HCT116 (cell line): ENCODE measurements at regions not wholly inside any gene's neighbourhood (a gene's known extent, or its start where the extent isn't known, plus 50 kb on each side); places are given as distances from the start of the nearest gene placed in this dataset.

Experiments
- ATAC-seq: fragments of 200-7000 bp; cut with Tn5 transposase; 2 replicates; pipeline ENCODE4 v1.9.1; 2020; ENCODE audit warnings: mild to moderate bottlenecking, moderate library complexity
- BruUV-seq: library from RNA; stranded (reverse); fragments of 400-500 nt; replicated peaks from 2 replicates; lab custom pipeline; 2021; lab: Mats Ljungman, UMichigan
- CTCF ChIA-PET: fragments of 300-600 bp; sonication (Branson Sonifier 250); formaldehyde crosslinking; loops from one replicate; lab custom pipeline; 2021; ENCODE audit warnings: antibody characterized with exemption; lab: Charles Lee
- POLR2A ChIA-PET: fragments of 300-600, 350-600 bp; sonication (Branson Sonifier 250); formaldehyde crosslinking; loops from one replicate; lab custom pipeline; 2021; ENCODE audit warnings: antibody characterized with exemption; lab: Charles Lee
- RAD21 ChIA-PET, 2 experiments: fragments of 300-600 bp; sonication (Branson Sonifier 250); formaldehyde crosslinking; loops; one replicate each; lab custom pipeline; 2023; ENCODE audit warnings: low total read pairs in 2 of 2; ENCODE audit not compliant: uncharacterized antibody in 2 of 2, unreplicated experiment in 2 of 2, low non-redundant PET in 1 of 2; lab: Charles Lee
- DNase-seq: peaks from one replicate; pipeline ENCODE4 v3.0.0-alpha.2; 2010; ENCODE audit warnings: low read depth, low spot score
- H2AFZ ChIP-seq: fragments of 200-600 bp; shearing (Covaris generic), sonication (generic); 2 replicates; pipeline ENCODE4 v1.6.1; 2017; ENCODE audit warnings: low read depth, mixed run types, mixed read lengths, antibody characterized with exemption, low read length; ENCODE audit not compliant: poor library complexity, severe bottlenecking
- H3K27ac ChIP-seq: 2 replicates; pipeline ENCODE4 v1.5.1; 2012; ENCODE audit warnings: low read depth, low read length
- H3K27me3 ChIP-seq: fragments of 200-600 bp; sonication (generic); 2 replicates; pipeline ENCODE4 v1.6.1; 2016; ENCODE audit warnings: mixed run types, low read length, mixed read lengths; ENCODE audit not compliant: insufficient read depth
- H3K36me3 ChIP-seq, 2 experiments: fragments of 200-500 bp in 1 of 2; fragments of 200-600 bp in 1 of 2; sonication (Bioruptor generic) in 1 of 2; sonication (generic) in 1 of 2; 2 replicates each; pipeline versions ENCODE4 v1.5.1 to v1.6.1; 2014 to 2016; ENCODE audit warnings: low read length in 2 of 2, inconsistent platforms in 1 of 2, mixed read lengths in 1 of 2, mixed run types in 1 of 2; ENCODE audit not compliant: insufficient read depth in 2 of 2, control insufficient read depth in 1 of 2
- H3K4me1 ChIP-seq, 2 experiments: fragments of 200-600 bp in 1 of 2; sonication (generic) in 1 of 2; 2 replicates each; pipeline versions ENCODE4 v1.5.1 to v1.6.1; 2012 to 2017; ENCODE audit warnings: low read length in 2 of 2, inconsistent platforms in 1 of 2, mild to moderate bottlenecking in 1 of 2, mixed read lengths in 1 of 2, mixed run types in 1 of 2, moderate library complexity in 1 of 2; ENCODE audit not compliant: insufficient read depth in 2 of 2, control insufficient read depth in 1 of 2
- H3K4me2 ChIP-seq: fragments of 200-600 bp; sonication (generic); 2 replicates; pipeline ENCODE4 v1.6.1; 2017; ENCODE audit warnings: mixed run types, low read length, mixed read lengths
- H3K4me3 ChIP-seq, 2 experiments: fragments of 200-600 bp in 1 of 2; sonication (generic) in 1 of 2; replicated peaks in 1 of 2; 2 replicates each; pipeline ENCODE4 v1.5.1; 2011 to 2016; ENCODE audit warnings: low read length in 2 of 2, control low read depth in 1 of 2, low read depth in 1 of 2, mild to moderate bottlenecking in 1 of 2, mixed read lengths in 1 of 2, mixed run types in 1 of 2
- H3K79me2 ChIP-seq: fragments of 200-600 bp; sonication (generic); 2 replicates; pipeline ENCODE4 v1.6.1; 2017; ENCODE audit warnings: mild to moderate bottlenecking, mixed run types, low read length, moderate library complexity, mixed read lengths; ENCODE audit not compliant: insufficient read depth
- H3K9ac ChIP-seq: fragments of 200-600 bp; sonication (generic); 2 replicates; pipeline ENCODE4 v1.6.1; 2016; ENCODE audit warnings: low read length, mixed read lengths
- H3K9me2 ChIP-seq: fragments of 200-600 bp; sonication (generic), shearing (Covaris generic); 2 replicates; pipeline ENCODE4 v1.6.1; 2017; ENCODE audit warnings: mixed run types, mild to moderate bottlenecking, moderate library complexity; ENCODE audit not compliant: insufficient read depth
- H3K9me3 ChIP-seq, 2 experiments: fragments of 200-500 bp in 1 of 2; fragments of 200-600 bp in 1 of 2; sonication (Bioruptor generic) in 1 of 2; sonication (generic) in 1 of 2; 2 replicates each; pipeline ENCODE4 v1.6.1; 2014 to 2017; ENCODE audit warnings: low read length in 2 of 2, mixed read lengths in 2 of 2, inconsistent platforms in 1 of 2, low read depth in 1 of 2, mild to moderate bottlenecking in 1 of 2, mixed run types in 1 of 2, moderate library complexity in 1 of 2; ENCODE audit not compliant: control insufficient read depth in 1 of 2, insufficient read depth in 1 of 2
- H4K20me1 ChIP-seq: fragments of 200-600 bp; sonication (generic), shearing (Covaris generic); 2 replicates; pipeline ENCODE4 v1.6.1; 2017; ENCODE audit warnings: mixed run types, mild to moderate bottlenecking, moderate library complexity; ENCODE audit not compliant: insufficient read depth
- CBX3 ChIP-seq: IDR thresholded peaks from 2 replicates; pipeline ENCODE4 v1.6.1; 2012; ENCODE audit warnings: low read depth
- ELF1 ChIP-seq: IDR thresholded peaks from 2 replicates; pipeline ENCODE4 v1.6.1; 2012; ENCODE audit warnings: low read depth, borderline replicate concordance
- EZH2 ChIP-seq: fragments of 200-600 bp; sonication (generic); IDR thresholded peaks from 2 replicates; pipeline ENCODE4 v1.6.1; 2017; ENCODE audit warnings: antibody characterized with exemption, mixed run types
- EZH2phosphoT487 ChIP-seq: fragments of 200-600 bp; IDR thresholded peaks from 2 replicates; pipeline ENCODE4 v1.6.1; 2018; ENCODE audit warnings: antibody characterized with exemption, borderline replicate concordance
- JUND ChIP-seq: IDR thresholded peaks from 2 replicates; pipeline ENCODE4 v1.6.1; 2012
- POLR2A ChIP-seq: IDR thresholded peaks from 2 replicates; pipeline ENCODE4 v1.7.0; 2011; ENCODE audit warnings: borderline replicate concordance; ENCODE audit not compliant: insufficient read depth, insufficient read length; ENCODE audit errors: extremely low read depth
- RAD21 ChIP-seq: IDR thresholded peaks from 2 replicates; pipeline ENCODE4 v1.6.1; 2012; ENCODE audit warnings: low read depth, mild to moderate bottlenecking
- SIN3A ChIP-seq: IDR thresholded peaks from 2 replicates; pipeline ENCODE4 v1.6.1; 2012; ENCODE audit warnings: low read depth
- SRF ChIP-seq: IDR thresholded peaks from 2 replicates; pipeline ENCODE4 v1.6.1; 2012; ENCODE audit warnings: low read depth
- YY1 ChIP-seq: IDR thresholded peaks from 2 replicates; pipeline ENCODE4 v1.6.1; 2011; ENCODE audit warnings: low read length, low read depth, moderate library complexity, mild to moderate bottlenecking; ENCODE audit not compliant: insufficient replicate concordance; ENCODE audit errors: extremely low read depth
- ZFX ChIP-seq: fragments of 450-650 bp; IDR thresholded peaks from 2 replicates; pipeline ENCODE4 v1.6.1; 2017
- ZNF274 ChIP-seq: fragments of 200-500 bp; sonication (Bioruptor generic); IDR thresholded peaks from 2 replicates; pipeline ENCODE4 v1.6.1; 2014; ENCODE audit warnings: mild to moderate bottlenecking, low read depth, low read length, inconsistent platforms
- intact Hi-C: fragments of 100-400 bp; cut with micrococcal nuclease; formaldehyde crosslinking; loops from 2 replicates; pipeline ENCODE4 v1.10.0; 2022
- TF ChIP-seq, protein P1 (sequence below): IDR thresholded peaks from 2 replicates; pipeline ENCODE4 v1.6.1; 2012
- TF ChIP-seq, protein P2 (sequence below): IDR thresholded peaks from 2 replicates; pipeline ENCODE4 v1.6.1; 2012
- TF ChIP-seq, protein P3 (sequence below): IDR thresholded peaks from 2 replicates; pipeline ENCODE4 v1.6.1; 2012; ENCODE audit warnings: low read depth
- TF ChIP-seq, protein P4 (sequence below), 3 experiments: fragments of 200-600 bp in 1 of 3; sonication (generic) in 1 of 3; IDR thresholded peaks in 2 of 3; conservative IDR thresholded peaks in 1 of 3; 2 replicates each; pipeline ENCODE4 v1.5.1; 2012 to 2017; ENCODE audit warnings: low read depth in 2 of 3, low read length in 2 of 3, antibody characterized with exemption in 1 of 3, borderline replicate concordance in 1 of 3, control low read depth in 1 of 3, mild to moderate bottlenecking in 1 of 3, mixed read lengths in 1 of 3, mixed run types in 1 of 3, moderate library complexity in 1 of 3; ENCODE audit not compliant: insufficient read depth in 1 of 3

DNA sequence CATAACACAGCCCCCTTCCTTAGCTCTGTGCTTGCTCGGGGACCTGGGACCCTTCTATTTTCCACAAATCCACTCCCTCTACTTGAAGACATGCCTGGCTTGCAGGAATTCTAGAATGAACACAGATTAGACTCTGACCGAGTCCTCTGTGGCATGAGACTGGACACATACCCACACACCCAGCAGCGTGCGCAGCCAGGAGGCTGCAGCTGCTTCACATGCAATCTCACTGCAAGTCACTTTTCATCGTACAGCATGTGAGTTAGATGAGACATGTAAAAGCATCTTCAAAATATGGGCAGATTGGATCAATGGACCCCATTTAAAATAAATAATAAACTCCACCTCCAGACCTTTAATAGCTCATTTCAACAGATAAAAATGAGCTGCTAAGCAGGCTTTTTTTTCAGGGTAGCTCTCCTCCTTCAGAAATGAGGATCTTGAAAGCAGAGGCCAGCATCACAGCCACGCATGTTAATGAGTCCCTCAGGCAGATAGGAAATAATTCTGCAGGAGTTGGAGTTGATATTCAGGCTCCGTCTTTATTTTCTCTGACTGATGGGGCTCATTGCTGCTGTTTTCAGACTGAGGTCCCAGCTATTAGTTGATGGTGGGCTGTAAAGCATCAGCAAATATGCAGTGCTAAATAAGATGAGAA, 215.1 kb upstream of the GGTLC1 start:
- Histone ChIP-seq H3K9me3 (peaks cover 0 to 8% of the 10 kb centered on the region in 2 experiments; a peak in 2 of 4 replicates), H3K4me3 (no peak overlapping the region), H3K27ac (no peak overlapping the region), H3K27me3 (no peaks in the 10 kb centered on the region), H3K36me3 (no peaks in the 10 kb centered on the region), H3K9ac (no peak overlapping the region), H3K9me2 (no peaks in the 10 kb centered on the region), H2AFZ (no peak overlapping the region), H3K4me2 (no peak overlapping the region), H4K20me1 (no peaks in the 10 kb centered on the region), H3K79me2 (no peaks in the 10 kb centered on the region), H3K4me1 (no peaks in the 10 kb centered on the region)
- POLR2A ChIA-PET = no interaction called here
- CTCF ChIA-PET = no interaction called here
- ATAC-seq = no peak
- BruUV-seq = no TSS peak
- no peak for TF ChIP-seq YY1
- TF ChIP-seq, protein P1, sequence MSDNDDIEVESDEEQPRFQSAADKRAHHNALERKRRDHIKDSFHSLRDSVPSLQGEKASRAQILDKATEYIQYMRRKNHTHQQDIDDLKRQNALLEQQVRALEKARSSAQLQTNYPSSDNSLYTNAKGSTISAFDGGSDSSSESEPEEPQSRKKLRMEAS = no peak
- no peak for TF ChIP-seq EZH2phosphoT487
- TF ChIP-seq CBX3 = no peak
- no peak for TF ChIP-seq EZH2
- no peak for TF ChIP-seq ELF1
- no peak for TF ChIP-seq ZFX
- no peak for TF ChIP-seq SRF
- TF ChIP-seq, protein P2, sequence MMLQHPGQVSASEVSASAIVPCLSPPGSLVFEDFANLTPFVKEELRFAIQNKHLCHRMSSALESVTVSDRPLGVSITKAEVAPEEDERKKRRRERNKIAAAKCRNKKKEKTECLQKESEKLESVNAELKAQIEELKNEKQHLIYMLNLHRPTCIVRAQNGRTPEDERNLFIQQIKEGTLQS = no peak
- TF ChIP-seq JUND = no peak
- no peak for TF ChIP-seq SIN3A
- no peak for TF ChIP-seq ZNF274
- TF ChIP-seq, protein P3, sequence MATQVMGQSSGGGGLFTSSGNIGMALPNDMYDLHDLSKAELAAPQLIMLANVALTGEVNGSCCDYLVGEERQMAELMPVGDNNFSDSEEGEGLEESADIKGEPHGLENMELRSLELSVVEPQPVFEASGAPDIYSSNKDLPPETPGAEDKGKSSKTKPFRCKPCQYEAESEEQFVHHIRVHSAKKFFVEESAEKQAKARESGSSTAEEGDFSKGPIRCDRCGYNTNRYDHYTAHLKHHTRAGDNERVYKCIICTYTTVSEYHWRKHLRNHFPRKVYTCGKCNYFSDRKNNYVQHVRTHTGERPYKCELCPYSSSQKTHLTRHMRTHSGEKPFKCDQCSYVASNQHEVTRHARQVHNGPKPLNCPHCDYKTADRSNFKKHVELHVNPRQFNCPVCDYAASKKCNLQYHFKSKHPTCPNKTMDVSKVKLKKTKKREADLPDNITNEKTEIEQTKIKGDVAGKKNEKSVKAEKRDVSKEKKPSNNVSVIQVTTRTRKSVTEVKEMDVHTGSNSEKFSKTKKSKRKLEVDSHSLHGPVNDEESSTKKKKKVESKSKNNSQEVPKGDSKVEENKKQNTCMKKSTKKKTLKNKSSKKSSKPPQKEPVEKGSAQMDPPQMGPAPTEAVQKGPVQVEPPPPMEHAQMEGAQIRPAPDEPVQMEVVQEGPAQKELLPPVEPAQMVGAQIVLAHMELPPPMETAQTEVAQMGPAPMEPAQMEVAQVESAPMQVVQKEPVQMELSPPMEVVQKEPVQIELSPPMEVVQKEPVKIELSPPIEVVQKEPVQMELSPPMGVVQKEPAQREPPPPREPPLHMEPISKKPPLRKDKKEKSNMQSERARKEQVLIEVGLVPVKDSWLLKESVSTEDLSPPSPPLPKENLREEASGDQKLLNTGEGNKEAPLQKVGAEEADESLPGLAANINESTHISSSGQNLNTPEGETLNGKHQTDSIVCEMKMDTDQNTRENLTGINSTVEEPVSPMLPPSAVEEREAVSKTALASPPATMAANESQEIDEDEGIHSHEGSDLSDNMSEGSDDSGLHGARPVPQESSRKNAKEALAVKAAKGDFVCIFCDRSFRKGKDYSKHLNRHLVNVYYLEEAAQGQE = no peak
- no peak for TF ChIP-seq POLR2A
- no peak for TF ChIP-seq RAD21
- TF ChIP-seq, protein P4, sequence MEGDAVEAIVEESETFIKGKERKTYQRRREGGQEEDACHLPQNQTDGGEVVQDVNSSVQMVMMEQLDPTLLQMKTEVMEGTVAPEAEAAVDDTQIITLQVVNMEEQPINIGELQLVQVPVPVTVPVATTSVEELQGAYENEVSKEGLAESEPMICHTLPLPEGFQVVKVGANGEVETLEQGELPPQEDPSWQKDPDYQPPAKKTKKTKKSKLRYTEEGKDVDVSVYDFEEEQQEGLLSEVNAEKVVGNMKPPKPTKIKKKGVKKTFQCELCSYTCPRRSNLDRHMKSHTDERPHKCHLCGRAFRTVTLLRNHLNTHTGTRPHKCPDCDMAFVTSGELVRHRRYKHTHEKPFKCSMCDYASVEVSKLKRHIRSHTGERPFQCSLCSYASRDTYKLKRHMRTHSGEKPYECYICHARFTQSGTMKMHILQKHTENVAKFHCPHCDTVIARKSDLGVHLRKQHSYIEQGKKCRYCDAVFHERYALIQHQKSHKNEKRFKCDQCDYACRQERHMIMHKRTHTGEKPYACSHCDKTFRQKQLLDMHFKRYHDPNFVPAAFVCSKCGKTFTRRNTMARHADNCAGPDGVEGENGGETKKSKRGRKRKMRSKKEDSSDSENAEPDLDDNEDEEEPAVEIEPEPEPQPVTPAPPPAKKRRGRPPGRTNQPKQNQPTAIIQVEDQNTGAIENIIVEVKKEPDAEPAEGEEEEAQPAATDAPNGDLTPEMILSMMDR (IDR thresholded peaks at IDR 0.05 in 2 of 3, conservative IDR thresholded peaks at IDR 0.05 in 1 of 3; ENCODE audit: borderline replicate concordance in 1 of 3, insufficient read depth in 1 of 3, low read depth in 2 of 3, low read length in 2 of 3) = no peak
- RAD21 ChIA-PET = no interaction called here
- no peak for DNase-seq
- intact Hi-C loops = no loop called here
